WTC11 (cell line): ENCODE measurements at regions not wholly inside any gene's neighbourhood (a gene's known extent, or its start where the extent isn't known, plus 50 kb on each side); places are given as distances from the start of the nearest gene placed in this dataset.

Source experiments
- ATAC-seq: fragments of 200-7000 bp; cut with Tn5 transposase; 2 replicates; pipeline ENCODE4 v1.10.0; 2021; ENCODE audit warnings: mild to moderate bottlenecking, moderate library complexity
- CTCF ChIA-PET: fragments of 300-600 bp; sonication (Branson Sonifier 250); formaldehyde crosslinking; loops from one replicate; lab custom pipeline; 2021; ENCODE audit warnings: antibody characterized with exemption; lab: Charles Lee
- POLR2A ChIA-PET: fragments of 350-600 bp; sonication (Branson Sonifier 250); formaldehyde crosslinking; loops from one replicate; lab custom pipeline; 2021; ENCODE audit warnings: antibody characterized with exemption; lab: Charles Lee
- DNase-seq: peaks from one replicate; pipeline ENCODE4 v3.0.0; 2021; ENCODE audit warnings: low spot score
- H3K27ac Mint-ChIP-seq: 2 replicates; pipeline ENCODE4 v1.8.0; 2021; ENCODE audit warnings: mixed read lengths
- H3K27me3 Mint-ChIP-seq: 2 replicates; pipeline ENCODE4 v1.8.0; 2021; ENCODE audit warnings: low read depth, mild to moderate bottlenecking, moderate library complexity, mixed read lengths
- H3K36me3 Mint-ChIP-seq: 2 replicates; pipeline ENCODE4 v1.8.0; 2021; ENCODE audit warnings: mixed read lengths
- H3K4me1 Mint-ChIP-seq: 2 replicates; pipeline ENCODE4 v1.8.0; 2022; ENCODE audit warnings: mixed read lengths
- H3K4me3 Mint-ChIP-seq: 2 replicates; pipeline ENCODE4 v1.8.0; 2021; ENCODE audit warnings: mild to moderate bottlenecking, moderate library complexity, mixed read lengths
- H3K9me3 Mint-ChIP-seq: 2 replicates; pipeline ENCODE4 v1.8.0; 2021; ENCODE audit warnings: mixed read lengths
- ATF6 ChIP-seq: sonication (generic); formaldehyde crosslinking; IDR thresholded peaks from 2 replicates; pipeline ENCODE4 v1.8.1; 2023; ENCODE audit warnings: mild to moderate bottlenecking, missing genetic modification reagents
- CBFB ChIP-seq: sonication (generic); formaldehyde crosslinking; IDR thresholded peaks from 2 replicates; pipeline ENCODE4 v1.8.1; 2022; ENCODE audit warnings: mild to moderate bottlenecking, low read depth, missing genetic modification reagents
- FOXK1 ChIP-seq: sonication (generic); formaldehyde crosslinking; IDR thresholded peaks from 2 replicates; pipeline ENCODE4 v1.8.0; 2022; ENCODE audit warnings: mild to moderate bottlenecking, moderate library complexity, missing genetic modification reagents
- GTF2I ChIP-seq: fragments of 250-450 bp; sonication (Bioruptor Pico); conservative IDR thresholded peaks from 2 replicates; pipeline ENCODE4 v1.4.0; 2021; ENCODE audit warnings: mild to moderate bottlenecking
- MYBL2 ChIP-seq: sonication (generic); formaldehyde crosslinking; IDR thresholded peaks from 2 replicates; pipeline ENCODE4 v1.8.1; 2023; ENCODE audit warnings: mild to moderate bottlenecking, moderate library complexity, missing genetic modification reagents
- NFE2L1 ChIP-seq: sonication (generic); formaldehyde crosslinking; IDR thresholded peaks from 2 replicates; pipeline ENCODE4 v1.8.1; 2023; ENCODE audit warnings: missing genetic modification reagents
- RELA ChIP-seq: sonication (generic); formaldehyde crosslinking; IDR thresholded peaks from 2 replicates; pipeline ENCODE4 v1.8.1; 2022; ENCODE audit warnings: missing genetic modification reagents, mild to moderate bottlenecking, borderline replicate concordance
- ZNF396 ChIP-seq: fragments of 250-450 bp; sonication (Bioruptor Pico); IDR thresholded peaks from 2 replicates; pipeline ENCODE4 v1.8.0; 2021; ENCODE audit warnings: mild to moderate bottlenecking, moderate library complexity, borderline replicate concordance
- ZNF423 ChIP-seq: fragments of 250-450 bp; sonication (Bioruptor Pico); IDR thresholded peaks from 2 replicates; pipeline ENCODE4 v2.1.2; 2022; ENCODE audit warnings: mild to moderate bottlenecking, moderate library complexity
- TF ChIP-seq, protein P1 (sequence below): fragments of 250-450 bp; sonication (Bioruptor Pico); IDR thresholded peaks from 2 replicates; pipeline ENCODE4 v1.9.0; 2021; ENCODE audit warnings: mild to moderate bottlenecking, borderline replicate concordance
- TF ChIP-seq, protein P2 (sequence below): sonication (generic); formaldehyde crosslinking; IDR thresholded peaks from 2 replicates; pipeline ENCODE4 v1.8.1; 2023; ENCODE audit warnings: mild to moderate bottlenecking, missing genetic modification reagents, moderate library complexity
- TF ChIP-seq, protein P3 (sequence below): sonication (generic); formaldehyde crosslinking; IDR thresholded peaks from 2 replicates; pipeline ENCODE4 v1.8.1; 2022; ENCODE audit warnings: mild to moderate bottlenecking, missing genetic modification reagents, moderate library complexity, borderline replicate concordance
- TF ChIP-seq, protein P4 (sequence below): sonication (generic); formaldehyde crosslinking; IDR thresholded peaks from 2 replicates; pipeline ENCODE4 v1.8.1; 2023; ENCODE audit warnings: mild to moderate bottlenecking, missing genetic modification reagents, moderate library complexity
- TF ChIP-seq, protein P5 (sequence below): sonication (generic); formaldehyde crosslinking; IDR thresholded peaks from 2 replicates; pipeline ENCODE4 v1.8.1; 2022; ENCODE audit warnings: mild to moderate bottlenecking, moderate library complexity, missing genetic modification reagents
- TF ChIP-seq, protein P6 (sequence below): sonication (generic); formaldehyde crosslinking; conservative IDR thresholded peaks from 2 replicates; pipeline ENCODE4 v1.8.1; 2022; ENCODE audit warnings: mild to moderate bottlenecking, missing genetic modification reagents
- TF ChIP-seq, protein P7 (sequence below): sonication (generic); formaldehyde crosslinking; IDR thresholded peaks from 2 replicates; pipeline ENCODE4 v1.8.0; 2023; ENCODE audit warnings: missing genetic modification reagents, mild to moderate bottlenecking, borderline replicate concordance

DNA sequence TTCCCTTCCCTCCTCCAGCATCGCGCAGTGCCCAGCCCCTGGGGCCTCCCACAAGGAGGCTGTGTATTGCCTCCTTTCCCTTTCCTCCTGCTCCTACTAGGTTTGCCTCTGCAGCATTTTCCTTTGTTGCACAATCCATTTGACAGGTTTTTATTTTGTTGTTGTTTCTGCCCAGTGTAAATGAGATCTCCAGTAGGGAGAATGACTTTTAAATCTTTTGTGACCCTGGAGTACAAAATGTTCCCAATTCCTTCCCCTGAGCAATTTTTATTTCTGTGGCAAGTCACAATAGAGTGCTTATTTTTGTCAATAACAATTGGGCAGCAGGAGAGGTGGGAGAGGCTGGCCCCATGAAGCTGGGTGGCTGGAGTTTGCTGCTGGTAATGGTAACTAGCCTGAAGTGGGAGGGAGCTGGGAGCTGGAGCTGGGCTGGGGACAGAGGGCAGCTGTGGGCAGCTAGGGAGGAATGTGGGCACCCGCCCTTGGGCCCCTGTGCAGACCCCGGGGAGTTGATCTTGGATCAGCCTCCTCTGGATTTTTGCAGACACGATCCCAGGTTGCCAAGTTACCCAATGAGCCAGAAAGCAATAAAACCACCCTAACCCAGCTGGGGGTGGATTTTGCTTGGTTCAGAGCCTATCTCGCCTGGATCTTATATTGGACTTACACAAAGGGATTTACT, 160.1 kb downstream of the KTN1 start:
- Mint-ChIP-seq H3K4me1 (peaks cover 8% of the 10 kb centered on the region; the same call in 1 of the 2 replicates), H3K9me3 (peaks cover 17% of the 10 kb centered on the region), H3K27me3 (no peaks in the 10 kb centered on the region), H3K4me3 (no peak overlapping the region), H3K36me3 (0 out of 2 replicates have a peak, but pooled peaks cover 2% of the 10 kb centered on the region), H3K27ac (no peak overlapping the region)
- ChIA-PET POLR2A (no interaction called here), CTCF (interaction anchor here (1.0 kb wide), 2 partner anchors 8 to 68 kb away, joined by 3 to 6 read pairs; no protein-coding TSS in a partner anchor)
- DNase-seq (no peak), ATAC-seq (no peak)
- no peak for TF ChIP-seq ZNF396 (CRISPR knock-in tag)
- TF ChIP-seq, protein P1, sequence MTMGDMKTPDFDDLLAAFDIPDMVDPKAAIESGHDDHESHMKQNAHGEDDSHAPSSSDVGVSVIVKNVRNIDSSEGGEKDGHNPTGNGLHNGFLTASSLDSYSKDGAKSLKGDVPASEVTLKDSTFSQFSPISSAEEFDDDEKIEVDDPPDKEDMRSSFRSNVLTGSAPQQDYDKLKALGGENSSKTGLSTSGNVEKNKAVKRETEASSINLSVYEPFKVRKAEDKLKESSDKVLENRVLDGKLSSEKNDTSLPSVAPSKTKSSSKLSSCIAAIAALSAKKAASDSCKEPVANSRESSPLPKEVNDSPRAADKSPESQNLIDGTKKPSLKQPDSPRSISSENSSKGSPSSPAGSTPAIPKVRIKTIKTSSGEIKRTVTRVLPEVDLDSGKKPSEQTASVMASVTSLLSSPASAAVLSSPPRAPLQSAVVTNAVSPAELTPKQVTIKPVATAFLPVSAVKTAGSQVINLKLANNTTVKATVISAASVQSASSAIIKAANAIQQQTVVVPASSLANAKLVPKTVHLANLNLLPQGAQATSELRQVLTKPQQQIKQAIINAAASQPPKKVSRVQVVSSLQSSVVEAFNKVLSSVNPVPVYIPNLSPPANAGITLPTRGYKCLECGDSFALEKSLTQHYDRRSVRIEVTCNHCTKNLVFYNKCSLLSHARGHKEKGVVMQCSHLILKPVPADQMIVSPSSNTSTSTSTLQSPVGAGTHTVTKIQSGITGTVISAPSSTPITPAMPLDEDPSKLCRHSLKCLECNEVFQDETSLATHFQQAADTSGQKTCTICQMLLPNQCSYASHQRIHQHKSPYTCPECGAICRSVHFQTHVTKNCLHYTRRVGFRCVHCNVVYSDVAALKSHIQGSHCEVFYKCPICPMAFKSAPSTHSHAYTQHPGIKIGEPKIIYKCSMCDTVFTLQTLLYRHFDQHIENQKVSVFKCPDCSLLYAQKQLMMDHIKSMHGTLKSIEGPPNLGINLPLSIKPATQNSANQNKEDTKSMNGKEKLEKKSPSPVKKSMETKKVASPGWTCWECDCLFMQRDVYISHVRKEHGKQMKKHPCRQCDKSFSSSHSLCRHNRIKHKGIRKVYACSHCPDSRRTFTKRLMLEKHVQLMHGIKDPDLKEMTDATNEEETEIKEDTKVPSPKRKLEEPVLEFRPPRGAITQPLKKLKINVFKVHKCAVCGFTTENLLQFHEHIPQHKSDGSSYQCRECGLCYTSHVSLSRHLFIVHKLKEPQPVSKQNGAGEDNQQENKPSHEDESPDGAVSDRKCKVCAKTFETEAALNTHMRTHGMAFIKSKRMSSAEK (CRISPR knock-in tag), result no peak
- TF ChIP-seq, protein P2, sequence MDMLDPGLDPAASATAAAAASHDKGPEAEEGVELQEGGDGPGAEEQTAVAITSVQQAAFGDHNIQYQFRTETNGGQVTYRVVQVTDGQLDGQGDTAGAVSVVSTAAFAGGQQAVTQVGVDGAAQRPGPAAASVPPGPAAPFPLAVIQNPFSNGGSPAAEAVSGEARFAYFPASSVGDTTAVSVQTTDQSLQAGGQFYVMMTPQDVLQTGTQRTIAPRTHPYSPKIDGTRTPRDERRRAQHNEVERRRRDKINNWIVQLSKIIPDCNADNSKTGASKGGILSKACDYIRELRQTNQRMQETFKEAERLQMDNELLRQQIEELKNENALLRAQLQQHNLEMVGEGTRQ (CRISPR knock-in tag), result no peak

GRCh38 chr14:55740649-55740989, 160.6 kb downstream of the KTN1 start:
- ATAC-seq, result no peak
- no peak overlapping the region for H3K4me3 Mint-ChIP-seq
- CTCF ChIA-PET, result interaction anchor here (1.0 kb wide), 1 partner anchor 9 kb away, joined by 6 read pairs; no protein-coding TSS in a partner anchor

More at GRCh38 chr14:55740649-55740989, 160.6 kb downstream of the KTN1 start:
- TF ChIP-seq ZNF423 (CRISPR knock-in tag) (no peak), NFE2L1 (CRISPR knock-in tag) (no peak), ATF6 (CRISPR knock-in tag) (no peak), MYBL2 (CRISPR knock-in tag) (no peak), GTF2I (no peak), FOXK1 (no peak), RELA (no peak), CBFB (no peak)
- TF ChIP-seq, protein P2 (CRISPR knock-in tag), result no peak
- TF ChIP-seq, protein P3, sequence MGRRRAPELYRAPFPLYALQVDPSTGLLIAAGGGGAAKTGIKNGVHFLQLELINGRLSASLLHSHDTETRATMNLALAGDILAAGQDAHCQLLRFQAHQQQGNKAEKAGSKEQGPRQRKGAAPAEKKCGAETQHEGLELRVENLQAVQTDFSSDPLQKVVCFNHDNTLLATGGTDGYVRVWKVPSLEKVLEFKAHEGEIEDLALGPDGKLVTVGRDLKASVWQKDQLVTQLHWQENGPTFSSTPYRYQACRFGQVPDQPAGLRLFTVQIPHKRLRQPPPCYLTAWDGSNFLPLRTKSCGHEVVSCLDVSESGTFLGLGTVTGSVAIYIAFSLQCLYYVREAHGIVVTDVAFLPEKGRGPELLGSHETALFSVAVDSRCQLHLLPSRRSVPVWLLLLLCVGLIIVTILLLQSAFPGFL (CRISPR knock-in tag), result no peak
- TF ChIP-seq, protein P4, sequence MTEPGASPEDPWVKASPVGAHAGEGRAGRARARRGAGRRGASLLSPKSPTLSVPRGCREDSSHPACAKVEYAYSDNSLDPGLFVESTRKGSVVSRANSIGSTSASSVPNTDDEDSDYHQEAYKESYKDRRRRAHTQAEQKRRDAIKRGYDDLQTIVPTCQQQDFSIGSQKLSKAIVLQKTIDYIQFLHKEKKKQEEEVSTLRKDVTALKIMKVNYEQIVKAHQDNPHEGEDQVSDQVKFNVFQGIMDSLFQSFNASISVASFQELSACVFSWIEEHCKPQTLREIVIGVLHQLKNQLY (CRISPR knock-in tag), result no peak
- TF ChIP-seq, protein P5, sequence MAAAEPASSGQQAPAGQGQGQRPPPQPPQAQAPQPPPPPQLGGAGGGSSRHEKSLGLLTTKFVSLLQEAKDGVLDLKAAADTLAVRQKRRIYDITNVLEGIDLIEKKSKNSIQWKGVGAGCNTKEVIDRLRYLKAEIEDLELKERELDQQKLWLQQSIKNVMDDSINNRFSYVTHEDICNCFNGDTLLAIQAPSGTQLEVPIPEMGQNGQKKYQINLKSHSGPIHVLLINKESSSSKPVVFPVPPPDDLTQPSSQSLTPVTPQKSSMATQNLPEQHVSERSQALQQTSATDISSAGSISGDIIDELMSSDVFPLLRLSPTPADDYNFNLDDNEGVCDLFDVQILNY (CRISPR knock-in tag), result no peak
- TF ChIP-seq, protein P6, sequence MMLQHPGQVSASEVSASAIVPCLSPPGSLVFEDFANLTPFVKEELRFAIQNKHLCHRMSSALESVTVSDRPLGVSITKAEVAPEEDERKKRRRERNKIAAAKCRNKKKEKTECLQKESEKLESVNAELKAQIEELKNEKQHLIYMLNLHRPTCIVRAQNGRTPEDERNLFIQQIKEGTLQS, result no peak
- TF ChIP-seq, protein P7, sequence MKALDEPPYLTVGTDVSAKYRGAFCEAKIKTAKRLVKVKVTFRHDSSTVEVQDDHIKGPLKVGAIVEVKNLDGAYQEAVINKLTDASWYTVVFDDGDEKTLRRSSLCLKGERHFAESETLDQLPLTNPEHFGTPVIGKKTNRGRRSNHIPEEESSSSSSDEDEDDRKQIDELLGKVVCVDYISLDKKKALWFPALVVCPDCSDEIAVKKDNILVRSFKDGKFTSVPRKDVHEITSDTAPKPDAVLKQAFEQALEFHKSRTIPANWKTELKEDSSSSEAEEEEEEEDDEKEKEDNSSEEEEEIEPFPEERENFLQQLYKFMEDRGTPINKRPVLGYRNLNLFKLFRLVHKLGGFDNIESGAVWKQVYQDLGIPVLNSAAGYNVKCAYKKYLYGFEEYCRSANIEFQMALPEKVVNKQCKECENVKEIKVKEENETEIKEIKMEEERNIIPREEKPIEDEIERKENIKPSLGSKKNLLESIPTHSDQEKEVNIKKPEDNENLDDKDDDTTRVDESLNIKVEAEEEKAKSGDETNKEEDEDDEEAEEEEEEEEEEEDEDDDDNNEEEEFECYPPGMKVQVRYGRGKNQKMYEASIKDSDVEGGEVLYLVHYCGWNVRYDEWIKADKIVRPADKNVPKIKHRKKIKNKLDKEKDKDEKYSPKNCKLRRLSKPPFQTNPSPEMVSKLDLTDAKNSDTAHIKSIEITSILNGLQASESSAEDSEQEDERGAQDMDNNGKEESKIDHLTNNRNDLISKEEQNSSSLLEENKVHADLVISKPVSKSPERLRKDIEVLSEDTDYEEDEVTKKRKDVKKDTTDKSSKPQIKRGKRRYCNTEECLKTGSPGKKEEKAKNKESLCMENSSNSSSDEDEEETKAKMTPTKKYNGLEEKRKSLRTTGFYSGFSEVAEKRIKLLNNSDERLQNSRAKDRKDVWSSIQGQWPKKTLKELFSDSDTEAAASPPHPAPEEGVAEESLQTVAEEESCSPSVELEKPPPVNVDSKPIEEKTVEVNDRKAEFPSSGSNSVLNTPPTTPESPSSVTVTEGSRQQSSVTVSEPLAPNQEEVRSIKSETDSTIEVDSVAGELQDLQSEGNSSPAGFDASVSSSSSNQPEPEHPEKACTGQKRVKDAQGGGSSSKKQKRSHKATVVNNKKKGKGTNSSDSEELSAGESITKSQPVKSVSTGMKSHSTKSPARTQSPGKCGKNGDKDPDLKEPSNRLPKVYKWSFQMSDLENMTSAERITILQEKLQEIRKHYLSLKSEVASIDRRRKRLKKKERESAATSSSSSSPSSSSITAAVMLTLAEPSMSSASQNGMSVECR, result no peak
- H3K4me1 Mint-ChIP-seq, result peaks cover 8% of the 10 kb centered on the region; the same call in 1 of the 2 replicates
- H3K36me3 Mint-ChIP-seq, result 0 out of 2 replicates have a peak, but pooled peaks cover 2% of the 10 kb centered on the region
- POLR2A ChIA-PET, result no interaction called here
- H3K9me3 Mint-ChIP-seq, result peaks cover 12% of the 10 kb centered on the region
- no peak for DNase-seq
- no peak overlapping the region for H3K27ac Mint-ChIP-seq
- H3K27me3 Mint-ChIP-seq, result no peaks in the 10 kb centered on the region
